ENCODE measurements at regions not wholly inside any gene's neighbourhood (a gene's known extent, or its start where the extent isn't known, plus 50 kb on each side); places are given as distances from the start of the nearest gene placed in this dataset.

DNA sequence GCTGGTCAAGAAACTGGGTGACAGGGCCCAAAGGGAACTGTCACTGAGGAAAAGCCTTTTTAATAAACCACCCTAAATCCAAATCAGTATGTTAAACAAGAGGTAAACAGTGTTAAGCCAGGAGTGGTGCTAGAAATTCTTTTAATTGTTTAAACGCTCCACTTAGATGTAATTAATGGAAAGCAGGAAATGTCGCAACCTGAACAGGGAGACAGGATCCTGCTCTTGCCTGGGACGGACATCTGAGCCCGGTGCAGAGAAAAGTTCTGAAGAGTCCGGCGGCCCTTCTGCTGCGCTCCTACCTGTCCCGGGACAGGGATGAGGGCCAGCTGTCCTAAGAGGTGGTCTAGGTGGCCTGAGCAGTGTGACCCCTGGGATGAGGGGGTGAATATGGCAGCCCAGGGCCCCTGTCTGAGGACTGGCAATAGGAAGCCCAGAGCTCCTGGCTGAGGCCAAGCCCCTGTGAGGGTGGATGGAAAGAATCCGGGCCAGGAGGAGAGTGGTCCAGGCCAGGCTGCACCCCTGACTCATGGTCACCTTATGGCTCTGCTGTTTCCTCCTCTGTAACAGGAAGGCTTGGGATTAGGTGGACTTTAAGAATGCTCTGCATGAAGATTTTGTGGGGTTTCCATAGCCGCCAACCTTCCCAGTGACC lies 112.8 kb upstream of the GJB6 start:
- H3K4me3 ChIP-seq (ENCODE audit: low read length), result no peak overlapping the region
- no peak for TF ChIP-seq CTCF (conservative IDR thresholded peaks at IDR 0.05; ENCODE audit: low read depth, low read length)
- DNase-seq (ENCODE audit: low read depth), result no peak

- DNase-seq (ENCODE audit: low read depth), result no peak
- no peak for TF ChIP-seq CTCF (conservative IDR thresholded peaks at IDR 0.05; ENCODE audit: low read depth, low read length)
- H3K4me3 ChIP-seq (ENCODE audit: low read length), result no peak overlapping the region
Observed at GRCh38 chr13:20342311-20342710, 110.2 kb upstream of the GJB6 start.

GRCh38 chr13:20340759-20341171 lies 108.6 kb upstream of the GJB6 start:
- no peak for DNase-seq (ENCODE audit: low read depth)
- no peak for TF ChIP-seq CTCF (conservative IDR thresholded peaks at IDR 0.05; ENCODE audit: low read depth, low read length)
- no peak overlapping the region for H3K4me3 ChIP-seq (ENCODE audit: low read length)

- H3K4me3 ChIP-seq (ENCODE audit: low read length), result no peak overlapping the region
- TF ChIP-seq CTCF (conservative IDR thresholded peaks at IDR 0.05; ENCODE audit: low read depth, low read length), result no peak
- no peak for DNase-seq (ENCODE audit: low read depth)
Observed at GRCh38 chr13:20340136-20340758, 108.1 kb upstream of the GJB6 start.

DNA sequence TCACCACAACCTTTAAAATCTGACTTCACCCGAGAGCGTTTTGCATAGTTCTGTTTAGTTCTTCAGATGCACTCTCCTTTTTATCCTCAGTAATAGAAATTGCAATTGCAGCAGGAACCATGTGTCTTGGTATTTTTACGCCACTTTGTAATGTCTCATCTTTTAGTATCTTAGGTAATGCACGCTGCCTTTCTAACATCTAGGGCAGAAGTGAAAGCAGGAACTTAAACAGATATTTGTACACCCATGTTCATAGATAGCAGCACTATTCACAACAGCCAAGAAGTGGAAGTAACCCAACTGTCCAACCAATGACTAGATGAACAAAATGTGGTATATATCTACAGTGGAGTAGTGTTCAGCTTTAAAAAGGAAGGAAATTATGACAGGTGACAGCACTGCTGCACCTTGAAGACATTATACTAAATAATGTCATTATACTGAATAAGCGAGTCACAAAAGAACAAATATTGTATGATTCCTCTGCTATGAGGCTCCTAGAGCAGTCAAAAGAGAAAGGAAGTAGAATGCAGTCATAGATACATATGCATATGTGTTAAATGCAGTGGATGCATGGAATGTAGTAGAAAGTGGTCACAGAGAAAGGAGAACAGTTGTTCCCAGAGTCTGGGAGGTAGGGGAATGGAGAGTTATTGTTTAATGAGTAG lies 105.9 kb upstream of the GJB6 start:
- no peak overlapping the region for H3K4me3 ChIP-seq (ENCODE audit: low read length)
- no peak for DNase-seq (ENCODE audit: low read depth)
- no peak for TF ChIP-seq CTCF (conservative IDR thresholded peaks at IDR 0.05; ENCODE audit: low read depth, low read length)

- no peak for DNase-seq (ENCODE audit: low read depth)
- H3K4me3 ChIP-seq (ENCODE audit: low read length), result no peak overlapping the region
- TF ChIP-seq CTCF (conservative IDR thresholded peaks at IDR 0.05; ENCODE audit: low read depth, low read length), result no peak
Observed at GRCh38 chr13:20336761-20337160, 104.6 kb upstream of the GJB6 start.

GRCh38 chr13:20334309-20334708 lies 102.2 kb upstream of the GJB6 start:
- H3K4me3 ChIP-seq (ENCODE audit: low read length), result no peak overlapping the region
- DNase-seq (ENCODE audit: low read depth), result no peak
- no peak for TF ChIP-seq CTCF (conservative IDR thresholded peaks at IDR 0.05; ENCODE audit: low read depth, low read length)

All from retinal pigment epithelial cell (primary cell).